HG03064 (cell line): ENCODE measurements at regions not wholly inside any gene's neighbourhood (a gene's known extent, or its start where the extent isn't known, plus 50 kb on each side); places are given as distances from the start of the nearest gene placed in this dataset.
A peak's percentile ranks its signal among the peaks of the same experiment; 100 is the strongest.

ENCODE experiments used
- ATAC-seq: cut with Tn5 transposase; IDR thresholded peaks from one replicate; pipeline ENCODE4 v1.9.1; 2021; ENCODE audit warnings: low read depth; ENCODE audit not compliant: unreplicated experiment

GRCh38 chr6:33924681-33925080 is 120.9 kb upstream of the MLN start:
- no peak for ATAC-seq

DNA sequence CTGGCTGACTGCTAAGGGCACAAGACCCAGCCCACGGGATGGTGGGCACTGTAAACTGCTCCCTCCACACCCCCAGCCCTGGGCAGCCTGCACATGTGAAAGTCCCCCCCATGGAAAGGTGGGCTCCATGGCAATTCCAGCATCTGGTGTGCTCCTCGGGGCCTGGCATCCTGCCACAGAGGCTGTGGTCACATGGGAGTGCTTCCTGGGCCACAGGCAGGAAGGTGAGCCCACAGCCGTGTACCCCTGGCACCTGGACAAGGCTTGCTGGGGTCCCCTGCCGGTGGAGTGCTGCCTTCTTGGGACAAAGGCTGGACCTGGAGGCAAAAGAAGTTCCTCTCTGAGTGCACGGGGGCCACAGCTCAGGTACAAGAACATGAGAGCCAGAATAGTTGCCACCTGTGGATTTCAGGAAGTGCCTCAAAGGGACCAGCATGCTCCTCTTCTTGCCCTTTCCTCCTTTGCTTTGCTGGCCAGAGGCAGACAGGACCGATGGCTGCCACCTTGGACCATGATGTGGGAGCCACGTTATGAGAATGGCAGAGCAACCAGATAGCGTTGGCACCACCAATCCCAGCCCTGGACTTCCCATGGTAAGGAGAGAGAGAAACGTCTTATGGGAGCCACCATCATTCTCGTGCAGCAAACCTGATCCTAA is 120.2 kb upstream of the MLN start:
- no peak for ATAC-seq

DNA sequence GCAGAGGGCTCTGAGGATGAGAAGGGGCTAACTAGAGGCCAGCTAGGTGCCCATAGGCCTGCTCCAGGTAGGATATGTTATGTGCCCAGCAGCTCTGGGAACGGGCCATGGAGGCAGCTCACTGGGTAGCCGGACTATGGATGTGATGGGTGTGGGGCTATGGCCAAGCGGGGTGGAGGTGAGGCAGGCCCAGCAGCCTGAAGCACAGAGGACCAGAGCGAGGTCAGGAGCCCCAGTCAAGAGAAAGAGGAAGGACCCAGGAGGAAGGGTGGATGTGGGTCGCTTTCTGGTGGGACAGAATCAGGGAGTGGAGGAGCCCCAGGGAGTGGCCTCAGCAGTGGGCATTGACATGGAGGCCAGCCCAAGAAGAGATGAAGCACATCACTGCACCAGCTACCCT is 117.9 kb upstream of the MLN start:
- ATAC-seq, result no peak

DNA sequence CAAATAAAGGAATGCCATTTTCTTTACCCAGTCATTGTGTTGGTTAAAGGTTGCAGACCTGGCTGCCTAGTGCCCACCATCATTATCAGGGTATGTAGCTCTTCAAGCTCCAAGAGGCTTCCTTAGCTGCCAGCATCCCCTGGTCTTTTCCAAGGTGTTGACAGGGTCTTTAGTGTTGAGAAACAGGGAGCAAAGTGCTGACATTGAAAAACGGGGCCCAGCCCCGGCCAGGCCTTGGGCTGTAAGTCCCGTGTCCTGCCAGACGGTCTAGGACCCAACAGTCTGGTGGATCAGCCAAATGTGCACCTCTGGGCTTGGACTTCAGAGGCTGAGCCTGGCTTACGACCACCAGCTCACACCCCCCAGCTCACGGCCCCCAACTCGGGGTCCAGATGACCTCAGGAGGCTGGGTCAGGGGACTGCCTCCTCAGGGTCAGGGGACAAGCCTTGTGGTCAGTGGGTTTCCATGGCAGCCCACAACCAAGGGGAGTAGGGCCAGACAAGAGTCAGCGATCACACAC is 114.4 kb upstream of the MLN start:
- ATAC-seq, result no peak

- no peak for ATAC-seq
These were observed 111.3 kb upstream of the MLN start for GRCh38 chr6:33915134-33915533.

GRCh38 chr6:33914645-33915044 is 110.8 kb upstream of the MLN start:
- ATAC-seq, result no peak

DNA sequence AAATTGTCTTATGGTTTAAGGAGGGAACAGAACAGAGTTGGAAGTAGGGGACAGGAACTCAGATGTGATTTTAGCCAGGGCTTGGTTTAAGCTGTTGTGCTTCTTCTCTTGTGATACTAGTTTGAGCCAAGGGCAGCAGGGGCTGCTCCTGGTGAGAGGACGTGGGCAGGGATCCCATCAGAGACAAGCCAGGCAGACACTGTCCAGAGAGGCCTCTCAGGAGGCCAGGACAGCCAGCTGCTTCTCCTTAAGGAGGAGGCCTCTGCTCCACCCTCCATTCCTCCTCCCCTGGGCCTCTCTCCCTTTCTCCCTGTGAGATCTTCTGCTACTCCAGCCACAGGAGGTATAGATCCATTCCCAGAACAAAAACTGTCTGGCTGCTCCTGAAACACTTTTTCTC is 108.4 kb upstream of the MLN start:
- ATAC-seq, result no peak

DNA sequence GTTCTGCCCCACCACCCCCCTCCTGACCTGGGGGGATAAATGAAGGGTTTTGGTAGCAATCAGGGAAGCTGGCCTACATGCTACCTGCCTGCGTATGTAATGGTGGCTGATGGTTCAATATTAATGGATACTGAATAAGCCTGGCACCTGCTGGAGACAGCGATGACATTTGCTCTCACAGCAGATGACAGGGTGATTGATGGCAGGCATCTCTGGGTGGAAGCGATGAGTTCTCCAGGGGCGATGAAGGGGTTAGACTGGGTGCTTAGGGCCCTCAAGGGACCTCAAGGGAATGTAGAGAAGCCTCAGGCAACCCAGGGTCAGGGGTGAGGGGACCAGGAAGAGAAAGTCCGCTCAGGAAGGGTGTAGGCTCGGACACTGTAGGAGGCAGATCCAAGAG is 107.7 kb upstream of the MLN start:
- ATAC-seq, result no peak

DNA sequence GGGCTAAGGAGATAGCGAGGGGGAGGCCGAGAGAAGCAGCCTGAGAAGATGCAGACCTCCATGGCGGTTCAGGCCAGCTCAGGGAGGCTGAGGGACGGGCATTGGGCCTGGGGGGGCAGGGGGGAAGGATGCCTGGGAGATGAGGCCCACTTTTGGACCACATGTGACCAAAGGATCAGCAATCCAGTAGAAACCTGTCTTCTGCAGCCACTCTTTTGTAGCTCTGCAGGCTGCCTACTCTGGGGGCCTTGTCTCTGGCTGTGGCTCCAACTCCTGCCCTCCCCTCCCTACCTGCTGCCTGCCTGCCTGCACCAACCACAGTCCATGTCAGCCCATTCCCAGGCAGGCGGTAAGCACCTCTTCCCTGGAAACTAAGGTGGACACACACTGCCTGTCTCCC is 106.8 kb upstream of the MLN start:
- no peak for ATAC-seq

GRCh38 chr6:33909737-33910136 is 105.9 kb upstream of the MLN start:
- ATAC-seq, result no peak

- ATAC-seq, result no peak
These were observed 104.2 kb upstream of the MLN start for GRCh38 chr6:33908025-33908424.

DNA sequence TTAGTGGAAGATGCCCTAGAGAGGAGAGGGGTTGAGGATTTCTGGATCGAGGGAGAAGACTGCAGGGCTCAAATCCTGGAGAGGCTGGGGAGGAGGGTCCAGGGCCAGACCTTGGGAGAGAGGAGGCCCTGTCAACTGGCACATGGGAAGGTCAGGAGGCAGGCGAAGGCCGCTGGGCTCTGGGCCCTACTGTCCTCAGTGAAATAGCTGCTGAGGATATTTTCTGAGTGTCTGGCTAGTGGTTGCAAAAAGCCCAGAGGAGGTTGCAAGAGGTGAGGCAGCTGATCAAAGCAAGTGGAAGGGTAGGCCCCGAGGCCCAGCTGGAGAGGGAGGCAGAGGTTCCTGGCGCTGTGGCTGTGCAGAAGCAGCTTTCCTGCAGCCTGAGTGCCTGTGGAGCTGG is 103.4 kb upstream of the MLN start:
- no peak for ATAC-seq

GRCh38 chr6:33906439-33906838 is 102.6 kb upstream of the MLN start:
- no peak for ATAC-seq

DNA sequence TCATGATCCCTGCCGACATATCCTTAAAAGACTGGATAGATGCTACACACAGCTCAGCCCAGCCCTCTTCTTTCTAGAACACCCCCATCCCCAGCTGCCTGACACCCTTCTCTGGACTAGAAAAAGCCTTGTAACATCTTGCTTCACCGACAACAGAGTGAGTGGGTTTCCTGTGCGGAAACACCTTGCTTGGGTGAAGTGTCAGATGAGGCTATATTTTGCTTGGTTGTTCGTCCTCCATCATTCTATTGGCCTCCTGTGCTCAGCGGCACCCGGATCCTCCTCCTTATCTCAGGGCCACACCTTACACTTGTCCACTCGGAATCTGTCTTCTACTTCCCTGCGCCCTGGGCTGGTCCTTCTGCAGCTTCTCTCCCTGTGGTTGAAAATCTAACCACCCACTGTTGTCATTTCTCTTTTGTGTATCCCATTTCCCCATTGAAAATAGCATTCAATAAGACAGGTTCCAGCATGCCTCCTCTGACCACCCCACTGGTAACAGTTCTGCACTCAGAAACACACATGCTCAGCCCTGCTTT is 101.3 kb upstream of the MLN start:
- no peak for ATAC-seq

DNA sequence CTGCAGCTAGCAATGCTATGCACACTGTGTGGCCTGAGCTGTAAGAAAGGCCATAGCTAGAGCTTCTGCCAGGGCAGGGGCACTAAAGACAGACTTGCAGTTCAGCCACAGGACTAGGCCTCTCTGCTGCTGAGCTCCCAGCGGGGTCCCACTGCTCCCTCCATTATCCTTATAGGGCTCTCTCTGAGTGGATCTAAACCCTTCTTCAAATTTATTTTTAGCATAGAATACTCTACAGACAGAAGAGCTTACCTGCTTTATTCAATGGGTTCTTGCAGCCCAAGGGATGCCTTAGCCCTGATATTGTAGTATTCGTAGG is 100.9 kb upstream of the MLN start:
- no peak for ATAC-seq

GRCh38 chr6:33904050-33904746 is 100.4 kb upstream of the MLN start:
- ATAC-seq, result peak; percentile 75

GRCh38 chr6:33903579-33903978 is 99.8 kb upstream of the MLN start:
- no peak for ATAC-seq

GRCh38 chr6:33902457-33902853 is 98.7 kb upstream of the MLN start:
- no peak for ATAC-seq

DNA sequence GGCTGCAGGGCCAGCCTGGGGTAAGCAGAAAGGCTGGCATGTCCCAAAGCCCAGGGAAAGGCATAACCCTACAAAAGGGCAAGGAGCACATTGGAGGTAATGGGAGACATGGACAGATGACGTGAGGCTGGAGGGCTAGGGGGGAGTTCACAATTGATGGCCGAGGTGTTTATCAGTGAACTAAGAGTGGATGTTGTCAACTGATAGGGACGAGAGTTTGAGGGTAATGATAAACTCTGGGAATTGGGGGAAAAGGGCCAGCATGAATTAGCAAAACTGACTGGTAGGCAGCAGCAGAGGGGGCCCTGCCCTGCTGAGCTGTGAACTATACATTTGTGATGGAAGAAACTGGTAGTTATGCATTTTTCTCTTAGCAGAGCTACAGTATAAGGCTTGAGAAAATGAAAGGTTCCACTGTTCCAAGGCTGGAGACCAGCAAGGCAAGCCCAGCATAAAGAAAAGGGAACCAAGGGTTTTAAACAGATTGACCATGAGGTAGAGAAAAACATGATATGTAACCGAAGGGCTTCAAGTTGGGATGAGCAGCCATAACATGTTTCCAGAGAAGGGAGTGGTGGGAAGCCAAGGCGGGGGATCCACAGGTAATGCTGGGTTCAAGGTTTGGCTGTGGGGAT is 98.1 kb upstream of the MLN start:
- no peak for ATAC-seq

GRCh38 chr6:33898771-33899170 is 95.0 kb upstream of the MLN start:
- ATAC-seq, result no peak

GRCh38 chr6:33897189-33897780 is 93.5 kb upstream of the MLN start:
- no peak for ATAC-seq
